ENCODE measurements at regions not wholly inside any gene's neighbourhood (a gene's known extent, or its start where the extent isn't known, plus 50 kb on each side); places are given as distances from the start of the nearest gene placed in this dataset.
"Not testable (repeated sequence)": the region's sequence is repeated elsewhere in the genome, so short reads cannot be mapped to it uniquely, and the experiment has no call there.

DNA sequence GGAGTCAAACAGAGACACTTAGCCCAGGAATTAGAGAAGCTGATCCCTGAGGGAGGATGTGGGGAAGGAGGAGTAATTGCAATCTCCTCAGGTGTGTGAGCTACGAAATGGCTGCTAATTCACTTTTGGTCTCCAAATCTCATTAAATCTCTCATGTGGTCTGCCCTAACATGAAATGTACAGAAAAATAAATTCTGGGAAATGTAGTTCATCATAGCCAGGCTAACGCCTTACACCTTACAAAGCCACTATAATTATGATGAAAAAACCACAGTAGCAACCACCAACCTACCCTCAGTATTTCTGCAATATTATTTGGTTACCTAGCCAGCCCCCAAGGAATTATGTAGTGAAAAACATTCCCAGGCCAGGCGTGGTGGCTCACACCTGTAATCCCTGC lies 354.0 kb downstream of the TMEM167A start:
- DNase-seq (ENCODE audit: low spot score in 2 of 2) = no peak
- H3K36me3 ChIP-seq = no peaks in the 10 kb centered on the region
- H3K9me3 ChIP-seq = no peaks in the 10 kb centered on the region
- H3K27me3 ChIP-seq = no peaks in the 10 kb centered on the region
- H3K4me3 ChIP-seq = no peak overlapping the region
- no peak overlapping the region for H3K27ac ChIP-seq
- TF ChIP-seq, protein P1, sequence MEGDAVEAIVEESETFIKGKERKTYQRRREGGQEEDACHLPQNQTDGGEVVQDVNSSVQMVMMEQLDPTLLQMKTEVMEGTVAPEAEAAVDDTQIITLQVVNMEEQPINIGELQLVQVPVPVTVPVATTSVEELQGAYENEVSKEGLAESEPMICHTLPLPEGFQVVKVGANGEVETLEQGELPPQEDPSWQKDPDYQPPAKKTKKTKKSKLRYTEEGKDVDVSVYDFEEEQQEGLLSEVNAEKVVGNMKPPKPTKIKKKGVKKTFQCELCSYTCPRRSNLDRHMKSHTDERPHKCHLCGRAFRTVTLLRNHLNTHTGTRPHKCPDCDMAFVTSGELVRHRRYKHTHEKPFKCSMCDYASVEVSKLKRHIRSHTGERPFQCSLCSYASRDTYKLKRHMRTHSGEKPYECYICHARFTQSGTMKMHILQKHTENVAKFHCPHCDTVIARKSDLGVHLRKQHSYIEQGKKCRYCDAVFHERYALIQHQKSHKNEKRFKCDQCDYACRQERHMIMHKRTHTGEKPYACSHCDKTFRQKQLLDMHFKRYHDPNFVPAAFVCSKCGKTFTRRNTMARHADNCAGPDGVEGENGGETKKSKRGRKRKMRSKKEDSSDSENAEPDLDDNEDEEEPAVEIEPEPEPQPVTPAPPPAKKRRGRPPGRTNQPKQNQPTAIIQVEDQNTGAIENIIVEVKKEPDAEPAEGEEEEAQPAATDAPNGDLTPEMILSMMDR (IDR thresholded peaks at IDR 0.05) = no peak
- TF ChIP-seq POLR2A (IDR thresholded peaks at IDR 0.05) = no peak
- no peak for TF ChIP-seq POLR2AphosphoS5 (IDR thresholded peaks at IDR 0.05)
- intact Hi-C loops (cut with DNase I; ENCODE audit: low total_unique reads) = no loop called here
- H3K4me1 ChIP-seq = no peaks in the 10 kb centered on the region

DNA sequence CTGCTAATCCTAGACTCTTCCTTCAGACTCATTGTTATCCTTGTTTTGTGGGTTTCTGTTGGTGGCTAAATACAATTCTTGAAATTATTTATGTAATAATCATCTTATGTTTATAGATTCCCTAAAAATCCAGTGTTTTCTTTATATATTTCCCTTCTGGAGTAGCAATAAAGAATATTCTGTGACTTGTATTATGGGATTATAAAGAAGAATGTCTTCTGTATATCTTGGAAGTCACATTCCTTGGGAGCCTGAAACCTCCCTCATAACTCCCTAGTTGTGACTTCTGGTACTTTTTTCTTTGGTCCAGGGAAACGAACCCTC lies 356.1 kb downstream of the TMEM167A start:
- no peaks in the 10 kb centered on the region for H3K27me3 ChIP-seq
- intact Hi-C loops (cut with DNase I; ENCODE audit: low total_unique reads) = no loop called here
- TF ChIP-seq POLR2AphosphoS5 (IDR thresholded peaks at IDR 0.05) (no peak), POLR2A (IDR thresholded peaks at IDR 0.05) (no peak)
- TF ChIP-seq, protein P1 (IDR thresholded peaks at IDR 0.05) = no peak
- no peak overlapping the region for H3K27ac ChIP-seq
- no peaks in the 10 kb centered on the region for H3K4me1 ChIP-seq
- H3K9me3 ChIP-seq = no peaks in the 10 kb centered on the region
- H3K4me3 ChIP-seq = no peak overlapping the region
- DNase-seq (ENCODE audit: low spot score in 2 of 2) = no peak
- H3K36me3 ChIP-seq = no peaks in the 10 kb centered on the region

DNA sequence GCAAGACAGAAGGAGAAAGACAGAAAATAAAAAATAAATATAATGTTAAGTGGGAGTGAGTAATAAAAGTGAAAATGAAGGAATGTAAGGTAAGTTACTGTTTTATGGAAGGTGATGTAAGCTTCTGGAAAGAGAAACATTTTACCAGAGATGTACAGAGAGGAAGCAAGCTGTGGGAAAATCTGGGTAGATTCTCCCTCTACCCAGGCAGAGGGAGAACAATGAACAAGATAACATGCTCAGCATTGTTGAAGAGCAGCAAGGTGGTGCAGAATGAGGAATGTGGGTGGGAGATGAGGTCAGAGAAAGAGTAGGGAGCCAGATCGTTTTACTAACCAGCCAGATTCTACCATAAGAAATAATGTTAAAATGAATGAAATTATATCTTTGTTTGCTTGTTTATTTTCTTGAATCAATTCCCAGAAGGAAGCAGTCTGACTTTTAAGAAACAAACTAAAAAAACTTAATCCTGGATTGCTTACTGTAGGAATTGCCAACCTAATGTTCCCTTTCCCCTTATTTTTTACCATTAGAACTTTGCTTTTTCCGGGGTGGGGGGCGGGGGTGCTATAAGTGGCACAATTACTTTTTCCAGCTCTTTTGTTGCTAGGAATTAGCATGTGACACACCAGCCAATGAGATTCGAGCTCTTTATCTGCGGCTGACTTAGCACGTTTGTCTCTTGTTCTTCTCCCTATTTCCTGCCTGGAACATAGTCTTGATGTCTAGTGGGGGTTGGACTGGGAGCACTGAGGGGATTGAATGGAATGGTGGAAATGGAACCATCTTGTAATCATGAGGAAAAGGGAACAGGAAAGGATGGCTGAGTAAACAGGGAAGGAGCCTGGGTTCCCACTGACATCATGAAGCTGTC lies 356.7 kb downstream of the TMEM167A start:
- no peaks in the 10 kb centered on the region for H3K4me1 ChIP-seq

DNA sequence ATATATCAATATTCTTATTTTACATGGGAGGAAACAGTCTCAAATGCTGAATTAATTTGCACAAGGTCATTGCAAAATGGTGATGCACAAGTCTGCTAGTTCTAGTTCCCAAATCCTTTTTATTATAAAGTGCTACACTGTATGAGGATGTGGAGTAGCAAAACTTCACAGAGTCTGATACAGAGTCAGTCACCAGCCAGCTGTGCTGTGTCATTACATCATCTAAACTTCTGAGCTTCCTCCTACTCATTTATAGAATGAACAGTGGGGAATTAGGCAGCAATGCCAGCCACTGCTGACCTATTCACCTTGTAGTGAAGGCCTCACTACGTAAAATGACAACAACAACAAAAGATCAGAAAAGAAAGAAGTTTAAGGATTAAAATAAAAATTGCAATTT lies 357.8 kb downstream of the TMEM167A start:
- Histone ChIP-seq H3K36me3 (no peaks in the 10 kb centered on the region), H3K4me1 (no peaks in the 10 kb centered on the region), H3K27ac (no peak overlapping the region), H3K9me3 (no peaks in the 10 kb centered on the region), H3K27me3 (no peaks in the 10 kb centered on the region), H3K4me3 (no peak overlapping the region)
- intact Hi-C loops (cut with DNase I; ENCODE audit: low total_unique reads) = no loop called here
- TF ChIP-seq POLR2AphosphoS5 (IDR thresholded peaks at IDR 0.05) (no peak), POLR2A (IDR thresholded peaks at IDR 0.05) (no peak)
- TF ChIP-seq, protein P1 (IDR thresholded peaks at IDR 0.05) = no peak
- DNase-seq (ENCODE audit: low spot score in 2 of 2) = no peak

More for the DNA sequence above, 356.7 kb downstream of the TMEM167A start:
- intact Hi-C loops (cut with DNase I; ENCODE audit: low total_unique reads) = no loop called here
- DNase-seq (ENCODE audit: low spot score in 2 of 2) = no peak
- H3K27me3 ChIP-seq = no peaks in the 10 kb centered on the region
- H3K9me3 ChIP-seq = no peaks in the 10 kb centered on the region
- H3K4me3 ChIP-seq = no peak overlapping the region
- no peaks in the 10 kb centered on the region for H3K36me3 ChIP-seq
- no peak for TF ChIP-seq POLR2A (IDR thresholded peaks at IDR 0.05)
- no peak for TF ChIP-seq POLR2AphosphoS5 (IDR thresholded peaks at IDR 0.05)
- TF ChIP-seq, protein P1 (IDR thresholded peaks at IDR 0.05) = no peak
- H3K27ac ChIP-seq = no peak overlapping the region

DNA sequence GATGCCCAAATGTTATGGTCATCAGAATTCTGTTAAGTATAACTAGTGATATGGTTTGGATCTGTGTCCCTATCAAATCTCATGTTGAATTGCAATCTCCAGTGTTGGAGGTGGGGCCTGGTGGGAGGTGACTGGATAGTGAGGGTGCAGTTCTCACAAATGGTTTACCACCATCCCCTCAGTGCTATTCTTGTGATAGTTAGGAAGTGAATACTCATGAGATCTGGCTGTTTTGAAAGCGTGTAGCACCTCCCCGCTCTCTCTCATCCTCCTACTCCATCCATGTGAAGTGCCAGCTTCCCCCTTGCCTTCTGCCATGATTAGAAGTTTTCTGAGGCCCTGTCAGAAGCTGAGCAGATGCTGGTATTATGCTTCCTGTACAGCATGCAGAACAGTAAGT lies 359.5 kb downstream of the TMEM167A start:
- no peaks in the 10 kb centered on the region for H3K4me1 ChIP-seq
- no peak for DNase-seq (ENCODE audit: low spot score in 2 of 2)
- H3K27ac ChIP-seq = no peak overlapping the region
- H3K36me3 ChIP-seq = no peaks in the 10 kb centered on the region
- H3K27me3 ChIP-seq = no peaks in the 10 kb centered on the region
- TF ChIP-seq POLR2A (IDR thresholded peaks at IDR 0.05) (no peak), POLR2AphosphoS5 (IDR thresholded peaks at IDR 0.05) (no peak)
- TF ChIP-seq, protein P1 (IDR thresholded peaks at IDR 0.05) = no peak
- intact Hi-C loops (cut with DNase I; ENCODE audit: low total_unique reads) = no loop called here
- H3K9me3 ChIP-seq = no peaks in the 10 kb centered on the region
- no peak overlapping the region for H3K4me3 ChIP-seq

DNA sequence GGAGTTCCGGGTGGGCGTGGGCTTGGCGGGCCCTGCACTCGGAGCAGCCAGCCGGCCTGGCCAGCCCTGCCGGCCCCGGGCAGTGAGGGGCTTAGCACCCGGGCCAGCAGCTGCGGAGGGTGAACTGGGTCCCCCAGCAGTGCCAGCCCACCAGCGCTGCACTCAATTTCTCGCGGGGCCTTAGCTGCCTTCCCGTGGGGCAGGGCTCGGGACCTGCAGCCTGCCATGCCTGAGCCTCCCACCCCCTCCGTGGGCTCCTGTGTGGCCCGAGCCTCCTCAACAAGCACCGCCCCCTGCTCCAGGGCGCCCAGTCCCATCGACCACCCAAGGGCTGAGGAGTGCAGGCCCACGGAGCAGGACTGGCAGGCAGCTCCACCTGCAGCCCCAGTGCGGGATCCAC lies 362.5 kb downstream of the TMEM167A start:
- DNase-seq (ENCODE audit: low spot score in 2 of 2); H3K27ac ChIP-seq; intact Hi-C loops (cut with DNase I; ENCODE audit: low total_unique reads): not testable (repeated sequence)

More for the DNA sequence above, 362.5 kb downstream of the TMEM167A start:
- H3K9me3 ChIP-seq, H3K4me3 ChIP-seq, H3K36me3 ChIP-seq, H3K4me1 ChIP-seq, H3K27me3 ChIP-seq: not testable (repeated sequence)
